ENCODE measurements at regions not wholly inside any gene's neighbourhood (a gene's known extent, or its start where the extent isn't known, plus 50 kb on each side); places are given as distances from the start of the nearest gene placed in this dataset.

DNA sequence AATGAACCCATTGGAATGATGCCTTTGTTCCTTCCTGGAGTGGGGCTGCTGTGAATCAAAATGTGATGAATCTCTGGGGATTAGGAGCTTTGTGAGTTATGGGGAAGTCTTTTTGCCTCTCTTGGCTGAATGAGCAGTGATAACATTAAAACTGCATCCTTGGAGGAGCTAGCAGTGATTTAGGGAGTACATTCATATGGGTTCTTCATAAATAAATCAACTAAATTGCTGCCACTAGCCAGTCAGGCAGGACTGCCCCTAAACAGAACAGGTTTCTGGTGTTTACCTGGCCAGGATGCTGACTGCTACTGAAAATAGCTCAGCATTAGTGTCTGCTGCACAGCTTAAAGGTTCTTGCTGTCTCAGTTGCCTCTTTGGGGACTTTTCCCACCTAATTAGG, 244.5 kb upstream of the MEX3C start:
- no peak overlapping the region for H3K4me3 ChIP-seq (ENCODE audit: low read depth, low read length)
- no peak for DNase-seq (ENCODE audit: low read depth)
- TF ChIP-seq, protein P1, sequence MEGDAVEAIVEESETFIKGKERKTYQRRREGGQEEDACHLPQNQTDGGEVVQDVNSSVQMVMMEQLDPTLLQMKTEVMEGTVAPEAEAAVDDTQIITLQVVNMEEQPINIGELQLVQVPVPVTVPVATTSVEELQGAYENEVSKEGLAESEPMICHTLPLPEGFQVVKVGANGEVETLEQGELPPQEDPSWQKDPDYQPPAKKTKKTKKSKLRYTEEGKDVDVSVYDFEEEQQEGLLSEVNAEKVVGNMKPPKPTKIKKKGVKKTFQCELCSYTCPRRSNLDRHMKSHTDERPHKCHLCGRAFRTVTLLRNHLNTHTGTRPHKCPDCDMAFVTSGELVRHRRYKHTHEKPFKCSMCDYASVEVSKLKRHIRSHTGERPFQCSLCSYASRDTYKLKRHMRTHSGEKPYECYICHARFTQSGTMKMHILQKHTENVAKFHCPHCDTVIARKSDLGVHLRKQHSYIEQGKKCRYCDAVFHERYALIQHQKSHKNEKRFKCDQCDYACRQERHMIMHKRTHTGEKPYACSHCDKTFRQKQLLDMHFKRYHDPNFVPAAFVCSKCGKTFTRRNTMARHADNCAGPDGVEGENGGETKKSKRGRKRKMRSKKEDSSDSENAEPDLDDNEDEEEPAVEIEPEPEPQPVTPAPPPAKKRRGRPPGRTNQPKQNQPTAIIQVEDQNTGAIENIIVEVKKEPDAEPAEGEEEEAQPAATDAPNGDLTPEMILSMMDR (IDR thresholded peaks at IDR 0.05; ENCODE audit: insufficient read depth, low read length): no peak

DNA sequence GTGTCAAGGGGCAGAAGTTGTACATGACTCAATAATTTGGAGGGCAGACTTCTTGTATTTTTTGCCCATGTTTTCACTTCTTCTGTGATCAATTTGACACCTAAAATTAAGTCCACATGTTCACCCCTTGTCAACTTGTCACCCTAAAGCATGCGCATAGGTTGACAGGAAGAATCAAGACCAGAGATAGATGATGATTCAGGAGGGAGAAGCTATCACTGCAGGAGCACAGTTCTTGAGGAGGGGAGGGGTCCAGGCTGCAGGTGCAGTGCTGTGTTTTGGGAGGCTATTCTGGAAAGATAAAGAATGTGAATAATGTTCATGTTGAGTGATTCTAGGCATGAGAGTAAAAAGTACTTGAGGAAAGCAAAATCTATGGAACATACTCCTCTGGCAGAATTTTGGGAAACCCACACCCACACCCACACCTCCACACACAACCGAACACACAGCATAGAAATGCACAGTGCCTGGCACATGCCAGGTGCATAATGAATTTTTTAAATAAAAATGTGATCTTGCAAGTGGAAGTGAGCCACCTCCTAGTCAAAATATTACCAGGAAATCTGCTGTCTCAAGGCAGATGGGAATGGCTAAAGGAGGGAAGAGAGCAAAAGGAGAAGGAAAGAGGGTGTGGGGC, 249.2 kb upstream of the MEX3C start:
- TF ChIP-seq, protein P1 (IDR thresholded peaks at IDR 0.05; ENCODE audit: insufficient read depth, low read length): no peak
- no peak for DNase-seq (ENCODE audit: low read depth)

DNA sequence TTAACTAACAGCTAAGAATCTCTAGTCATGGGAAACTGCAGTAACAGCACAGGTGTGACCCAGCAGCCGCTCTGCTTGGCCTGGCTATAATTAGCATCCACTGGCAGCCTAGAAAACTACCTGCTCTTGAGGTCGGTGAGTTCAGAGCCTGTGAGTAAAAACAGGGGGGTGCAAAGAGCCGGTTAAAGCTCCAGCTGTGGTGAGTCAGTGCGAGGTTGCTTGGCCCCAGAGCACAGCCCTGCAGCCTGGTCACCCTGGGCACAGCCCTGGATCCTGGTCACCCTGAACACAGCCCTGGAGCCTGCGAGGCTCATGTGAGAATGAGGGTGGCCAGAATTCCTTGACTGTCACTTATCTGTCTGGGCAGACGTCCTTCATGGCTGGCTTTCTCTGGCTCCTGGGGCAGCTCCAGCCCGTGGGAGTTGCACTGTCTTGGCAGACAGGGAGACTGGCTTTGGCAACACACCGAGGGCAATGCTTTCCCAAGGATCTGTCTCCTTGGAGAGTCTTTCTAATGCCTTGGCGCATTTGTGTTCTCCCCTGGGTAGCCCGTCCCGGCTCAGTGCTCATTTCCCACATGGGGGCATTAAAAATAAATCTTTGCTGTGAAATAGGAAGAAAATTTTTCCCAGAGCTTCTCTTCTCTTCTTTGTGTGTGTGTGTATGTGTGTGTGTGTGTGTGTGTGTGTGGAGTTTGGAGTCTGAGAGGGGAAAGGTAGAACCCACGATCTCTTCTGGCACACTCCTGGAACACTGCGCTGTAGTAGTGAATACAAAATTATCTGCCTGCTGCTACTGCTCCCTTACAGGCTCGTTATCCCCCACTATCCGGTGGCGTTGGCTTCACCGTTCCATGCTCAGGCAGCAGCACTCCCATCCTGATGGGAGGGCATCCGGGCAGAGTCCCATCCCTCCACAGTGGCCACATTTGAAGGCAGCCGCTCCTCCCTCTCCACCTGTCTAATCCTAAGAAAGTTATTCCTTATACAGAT, 250.2 kb upstream of the MEX3C start:
- H3K4me3 ChIP-seq (ENCODE audit: low read depth, low read length): no peak overlapping the region
- TF ChIP-seq, protein P1 (IDR thresholded peaks at IDR 0.05; ENCODE audit: insufficient read depth, low read length): no peak
- DNase-seq (ENCODE audit: low read depth): no peak

More for the DNA sequence above, 249.2 kb upstream of the MEX3C start:
- H3K4me3 ChIP-seq (ENCODE audit: low read depth, low read length): no peak overlapping the region

DNA sequence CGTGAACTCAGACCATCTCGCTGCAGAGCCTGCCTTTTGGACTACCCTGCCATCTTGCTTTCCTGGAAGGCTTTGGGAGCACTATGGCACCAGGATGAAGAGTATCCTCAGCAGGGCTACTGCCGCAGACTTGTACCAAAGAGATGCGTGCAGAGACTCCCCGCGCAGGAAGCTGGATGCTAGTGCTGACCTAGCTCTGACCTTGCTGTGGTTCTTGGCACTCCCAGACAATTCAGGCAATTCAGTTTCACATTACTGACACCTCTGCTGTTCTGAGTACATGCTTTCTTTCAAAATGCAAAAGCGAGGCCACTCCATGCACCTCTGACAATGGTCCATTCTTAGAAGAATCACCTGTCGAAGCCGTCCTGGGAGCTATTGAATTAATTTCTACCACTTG, 251.5 kb upstream of the MEX3C start:
- no peak for DNase-seq (ENCODE audit: low read depth)
- H3K4me3 ChIP-seq (ENCODE audit: low read depth, low read length): no peak overlapping the region
- TF ChIP-seq, protein P1 (IDR thresholded peaks at IDR 0.05; ENCODE audit: insufficient read depth, low read length): no peak

DNA sequence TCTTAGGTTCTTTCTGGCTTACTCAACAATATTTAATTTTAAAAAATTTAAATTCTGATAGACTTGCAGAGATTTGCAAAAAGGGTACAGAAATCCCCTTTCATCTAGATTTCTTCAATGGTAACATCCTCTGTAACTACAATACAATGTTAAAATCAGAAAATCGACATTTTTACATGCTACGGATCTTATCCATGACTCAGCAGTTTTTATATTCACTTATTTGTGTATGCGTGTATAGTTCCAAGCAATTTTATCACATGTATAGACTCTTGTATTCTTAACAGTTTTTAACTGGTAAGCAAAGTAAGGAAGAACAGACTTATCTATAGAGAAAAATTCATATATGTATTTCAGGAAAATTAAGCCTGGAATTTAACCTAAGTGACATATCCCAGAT, 256.1 kb upstream of the MEX3C start:
- TF ChIP-seq, protein P1 (IDR thresholded peaks at IDR 0.05; ENCODE audit: insufficient read depth, low read length): no peak
- no peak for DNase-seq (ENCODE audit: low read depth)
- H3K4me3 ChIP-seq (ENCODE audit: low read depth, low read length): no peak overlapping the region

DNA sequence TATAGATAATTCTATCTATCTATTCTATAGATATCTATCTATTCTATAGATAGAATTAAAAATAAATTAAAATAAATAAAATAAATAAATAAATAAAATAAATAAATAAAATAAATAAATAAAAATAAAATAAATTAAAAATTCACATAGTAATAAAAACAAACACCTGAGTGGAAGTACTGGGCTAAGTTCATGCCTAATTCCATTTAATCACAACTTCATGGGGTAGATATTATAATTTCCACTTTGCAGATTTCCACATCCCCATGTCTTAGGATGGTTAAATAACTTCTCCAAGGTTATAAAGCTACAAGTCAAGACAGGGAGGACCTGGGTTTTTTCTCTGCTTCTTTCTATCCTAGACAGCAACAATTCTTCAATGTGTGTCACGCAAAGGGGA, 261.4 kb upstream of the MEX3C start:
- no peak overlapping the region for H3K4me3 ChIP-seq (ENCODE audit: low read depth, low read length)
- no peak for DNase-seq (ENCODE audit: low read depth)
- TF ChIP-seq, protein P1 (IDR thresholded peaks at IDR 0.05; ENCODE audit: insufficient read depth, low read length): no peak
